Stimulated activated CD8-positive, alpha-beta memory T cell treated with anti-CD3 and anti-CD28 coated beads, Interleukin-15, amount 100 ng/mL, for 48 hours (primary cell): ENCODE measurements at regions not wholly inside any gene's neighbourhood (a gene's known extent, or its start where the extent isn't known, plus 50 kb on each side); places are given as distances from the start of the nearest gene placed in this dataset.

Source experiments
- DNase-seq, 2 donors: peaks; one replicate each; pipeline ENCODE4 v3.0.0-alpha.2; 2020; ENCODE audit warnings: low read depth in 2 of 2

- no peak for DNase-seq
These were observed 102.9 kb downstream of the ACER2 start for GRCh38 chr9:19511694-19512093.

DNA sequence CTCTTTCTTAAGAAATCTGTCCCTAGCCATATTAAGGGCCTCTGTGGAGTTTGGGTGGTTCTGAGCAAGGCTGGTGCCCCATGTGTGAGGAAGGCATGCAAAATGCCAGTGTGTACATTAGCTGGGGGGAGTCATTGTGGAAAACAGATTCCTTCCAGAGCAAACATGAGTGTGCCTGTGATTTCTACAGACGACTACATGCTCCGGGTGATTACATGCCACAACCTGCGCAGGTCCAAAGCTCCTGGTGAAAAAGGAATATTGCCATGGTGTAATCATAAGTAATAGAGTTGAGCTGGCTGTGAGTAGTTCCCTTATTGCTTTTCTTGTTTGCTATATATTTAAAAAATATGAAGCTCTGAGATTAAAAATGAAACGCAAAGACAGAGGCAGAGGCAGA is 102.1 kb downstream of the ACER2 start:
- no peak for DNase-seq
